KMS-11 (cell line): ENCODE measurements at regions not wholly inside any gene's neighbourhood (a gene's known extent, or its start where the extent isn't known, plus 50 kb on each side); places are given as distances from the start of the nearest gene placed in this dataset.

Source experiments
- H2AFZ ChIP-seq: fragments of 200-600 bp; sonication (generic); 2 replicates; pipeline ENCODE4 v1.6.1; 2016; ENCODE audit warnings: antibody characterized with exemption, mixed run types, low read depth
- H3K27ac ChIP-seq: fragments of 200-600 bp; sonication (generic); 2 replicates; pipeline ENCODE4 v1.6.1; 2016; ENCODE audit warnings: mild to moderate bottlenecking, mixed run types
- H3K27me3 ChIP-seq: fragments of 200-600 bp; sonication (generic); 2 replicates; pipeline ENCODE4 v1.6.1; 2017; ENCODE audit warnings: mild to moderate bottlenecking, low read depth, mixed run types, moderate library complexity; ENCODE audit not compliant: insufficient read depth
- H3K36me3 ChIP-seq: fragments of 200-600 bp; sonication (generic); 2 replicates; pipeline ENCODE4 v1.6.1; 2017; ENCODE audit warnings: mild to moderate bottlenecking, mixed run types; ENCODE audit not compliant: insufficient read depth
- H3K4me1 ChIP-seq: fragments of 200-600 bp; sonication (generic); 2 replicates; pipeline ENCODE4 v1.6.1; 2016; ENCODE audit warnings: mild to moderate bottlenecking, low read depth, mixed run types; ENCODE audit not compliant: poor library complexity, severe bottlenecking
- H3K4me2 ChIP-seq: fragments of 200-600 bp; sonication (generic); 2 replicates; pipeline ENCODE4 v1.7.0; 2016; ENCODE audit warnings: mild to moderate bottlenecking, mixed run types
- H3K4me3 ChIP-seq: fragments of 200-600 bp; sonication (generic); IDR thresholded peaks from 2 replicates; pipeline ENCODE4 v1.6.1; 2017; ENCODE audit warnings: low read depth, low read length, mixed read lengths; ENCODE audit not compliant: insufficient read depth
- H3K79me2 ChIP-seq: fragments of 200-600 bp; sonication (generic); 2 replicates; pipeline ENCODE4 v1.6.1; 2016; ENCODE audit warnings: low read depth, mixed run types; ENCODE audit not compliant: insufficient read depth
- H3K9ac ChIP-seq: fragments of 200-600 bp; sonication (generic); 2 replicates; pipeline ENCODE4 v1.6.1; 2016; ENCODE audit warnings: mild to moderate bottlenecking, mixed run types
- H4K20me1 ChIP-seq: fragments of 200-600 bp; sonication (generic); 2 replicates; pipeline ENCODE4 v1.6.1; 2016; ENCODE audit warnings: mild to moderate bottlenecking, mixed run types; ENCODE audit not compliant: insufficient read depth
- TF ChIP-seq, protein P1 (sequence below): fragments of 200-600 bp; sonication (generic); conservative IDR thresholded peaks from 2 replicates; pipeline ENCODE4 v1.6.1; 2017; ENCODE audit warnings: low read depth, mild to moderate bottlenecking, antibody characterized with exemption, low read length, moderate library complexity, mixed read lengths

DNA sequence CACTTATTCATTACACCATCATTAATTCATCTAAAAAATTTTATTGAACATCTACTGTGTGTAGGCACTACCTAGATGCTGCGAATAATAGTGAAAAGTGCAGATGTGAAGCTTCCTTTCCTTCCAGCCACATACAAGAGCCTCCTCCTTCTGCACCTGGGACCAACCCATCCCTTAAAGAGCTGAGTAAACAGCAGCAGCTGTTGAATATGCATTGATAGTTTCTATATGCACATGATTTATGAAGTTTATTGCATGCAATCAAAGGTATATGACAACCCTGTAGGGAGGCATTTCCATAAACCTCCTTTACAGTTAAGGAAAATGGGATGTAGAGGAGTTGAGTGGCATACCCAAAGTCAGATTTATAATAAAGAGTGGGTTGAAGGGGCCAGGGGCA lies 110.3 kb upstream of the IPO5 start:
- TF ChIP-seq, protein P1, sequence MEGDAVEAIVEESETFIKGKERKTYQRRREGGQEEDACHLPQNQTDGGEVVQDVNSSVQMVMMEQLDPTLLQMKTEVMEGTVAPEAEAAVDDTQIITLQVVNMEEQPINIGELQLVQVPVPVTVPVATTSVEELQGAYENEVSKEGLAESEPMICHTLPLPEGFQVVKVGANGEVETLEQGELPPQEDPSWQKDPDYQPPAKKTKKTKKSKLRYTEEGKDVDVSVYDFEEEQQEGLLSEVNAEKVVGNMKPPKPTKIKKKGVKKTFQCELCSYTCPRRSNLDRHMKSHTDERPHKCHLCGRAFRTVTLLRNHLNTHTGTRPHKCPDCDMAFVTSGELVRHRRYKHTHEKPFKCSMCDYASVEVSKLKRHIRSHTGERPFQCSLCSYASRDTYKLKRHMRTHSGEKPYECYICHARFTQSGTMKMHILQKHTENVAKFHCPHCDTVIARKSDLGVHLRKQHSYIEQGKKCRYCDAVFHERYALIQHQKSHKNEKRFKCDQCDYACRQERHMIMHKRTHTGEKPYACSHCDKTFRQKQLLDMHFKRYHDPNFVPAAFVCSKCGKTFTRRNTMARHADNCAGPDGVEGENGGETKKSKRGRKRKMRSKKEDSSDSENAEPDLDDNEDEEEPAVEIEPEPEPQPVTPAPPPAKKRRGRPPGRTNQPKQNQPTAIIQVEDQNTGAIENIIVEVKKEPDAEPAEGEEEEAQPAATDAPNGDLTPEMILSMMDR, result no peak
- H3K36me3 ChIP-seq, result no peaks in the 10 kb centered on the region
- H3K9ac ChIP-seq, result no peak overlapping the region
- H3K27ac ChIP-seq, result no peak overlapping the region
- no peaks in the 10 kb centered on the region for H3K4me1 ChIP-seq
- H2AFZ ChIP-seq, result no peak overlapping the region
- no peak overlapping the region for H3K4me3 ChIP-seq
- H3K27me3 ChIP-seq, result no peaks in the 10 kb centered on the region
- no peak overlapping the region for H3K4me2 ChIP-seq
- no peaks in the 10 kb centered on the region for H3K79me2 ChIP-seq
- no peaks in the 10 kb centered on the region for H4K20me1 ChIP-seq

DNA sequence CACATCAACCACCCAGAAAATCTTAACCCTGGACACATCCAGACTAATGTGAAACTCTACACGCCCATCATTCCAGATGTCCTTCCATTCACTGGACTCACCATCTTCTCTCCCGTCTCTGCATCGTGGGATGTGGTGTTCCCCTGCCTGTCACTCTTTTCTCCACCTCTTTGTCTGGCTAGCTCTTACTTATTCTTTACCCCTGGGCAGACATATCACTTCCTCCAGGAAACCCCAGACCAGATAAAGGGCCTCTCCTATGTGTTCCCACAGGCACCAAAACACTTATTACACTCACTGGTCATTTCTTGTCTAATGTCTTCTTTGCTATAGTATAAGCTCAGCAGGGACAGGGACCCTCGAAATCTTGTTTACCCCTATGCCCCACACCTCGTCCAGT lies 109.3 kb upstream of the IPO5 start:
- Histone ChIP-seq H3K4me2 (no peak overlapping the region), H2AFZ (no peak overlapping the region), H3K36me3 (no peaks in the 10 kb centered on the region), H3K9ac (no peak overlapping the region), H3K4me3 (no peak overlapping the region), H3K27ac (no peak overlapping the region), H3K27me3 (no peaks in the 10 kb centered on the region), H3K79me2 (no peaks in the 10 kb centered on the region), H4K20me1 (no peaks in the 10 kb centered on the region), H3K4me1 (no peaks in the 10 kb centered on the region)
- TF ChIP-seq, protein P1, result no peak

DNA sequence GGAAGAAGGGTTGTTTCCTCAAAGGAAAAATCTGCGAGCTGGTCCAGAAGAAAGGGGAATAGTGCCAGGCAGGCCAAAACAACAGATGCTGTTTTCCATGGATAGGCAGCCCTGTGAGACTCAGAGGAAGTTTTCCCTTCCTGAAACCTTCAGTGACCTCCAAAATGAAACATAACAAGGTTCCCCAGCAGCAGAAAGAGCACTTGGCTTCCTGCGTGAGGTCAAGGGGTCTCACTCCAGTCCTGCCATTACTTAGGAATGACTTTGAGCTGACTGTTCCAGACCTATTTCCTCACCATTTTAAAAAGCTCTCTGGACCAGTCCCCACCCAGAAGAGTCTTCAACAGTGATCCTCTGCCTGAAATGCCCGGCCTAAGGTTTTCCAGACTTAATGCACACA lies 104.6 kb upstream of the IPO5 start:
- Histone ChIP-seq H3K27ac (no peak overlapping the region), H2AFZ (no peak overlapping the region), H4K20me1 (no peaks in the 10 kb centered on the region), H3K36me3 (no peaks in the 10 kb centered on the region), H3K79me2 (no peaks in the 10 kb centered on the region), H3K9ac (no peak overlapping the region), H3K27me3 (no peaks in the 10 kb centered on the region), H3K4me3 (no peak overlapping the region), H3K4me1 (no peaks in the 10 kb centered on the region), H3K4me2 (no peak overlapping the region)
- TF ChIP-seq, protein P1, result no peak

DNA sequence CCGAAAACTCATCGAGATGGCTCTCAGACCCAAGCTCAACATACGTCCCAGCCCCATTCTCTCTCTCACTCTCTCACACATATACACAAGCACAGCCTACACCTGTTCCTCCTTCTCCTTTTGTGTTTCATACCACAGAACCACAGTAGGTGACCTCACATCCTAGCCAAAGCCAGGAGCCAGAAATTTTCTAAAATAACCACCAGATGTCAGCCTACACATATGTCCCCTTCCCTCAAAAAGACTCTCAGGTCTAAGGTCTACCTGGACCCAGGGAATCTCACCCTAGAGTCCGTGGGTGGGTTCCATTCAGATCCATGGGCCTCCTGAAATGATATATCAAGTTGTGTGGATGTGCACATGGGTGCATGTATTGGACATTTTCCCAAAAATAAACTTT lies 104.2 kb upstream of the IPO5 start:
- TF ChIP-seq, protein P1, result peak; percentile 41; the same call in 1 of the 2 replicates
- Histone ChIP-seq H3K4me1 (no peaks in the 10 kb centered on the region), H3K36me3 (no peaks in the 10 kb centered on the region), H2AFZ (no peak overlapping the region), H3K9ac (no peak overlapping the region), H4K20me1 (no peaks in the 10 kb centered on the region), H3K4me2 (no peak overlapping the region), H3K4me3 (no peak overlapping the region), H3K79me2 (no peaks in the 10 kb centered on the region), H3K27me3 (no peaks in the 10 kb centered on the region), H3K27ac (no peak overlapping the region)
